ENCODE measurements at regions not wholly inside any gene's neighbourhood (a gene's known extent, or its start where the extent isn't known, plus 50 kb on each side); places are given as distances from the start of the nearest gene placed in this dataset.

DNA sequence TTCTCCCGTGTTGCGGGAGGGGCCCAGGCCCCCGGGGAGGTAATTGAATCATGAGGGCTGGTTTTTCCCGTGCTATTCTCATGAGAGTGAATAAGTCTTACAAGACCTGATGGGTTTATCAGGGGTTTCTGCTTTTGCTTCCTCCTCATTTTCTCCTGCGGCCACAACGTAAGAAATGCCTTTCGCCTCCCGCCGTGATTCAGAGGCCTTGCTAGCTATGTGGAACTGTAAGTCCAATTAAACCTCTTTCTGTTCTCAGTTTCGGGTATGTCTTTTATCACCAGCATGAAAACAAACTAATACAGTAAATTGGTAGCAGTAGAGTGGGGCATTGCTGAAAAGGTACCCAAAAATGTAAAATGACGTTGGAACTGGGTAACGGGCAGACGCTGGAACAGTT, 1035.1 kb downstream of the DTWD2 start:
- H3K36me3 ChIP-seq (ENCODE audit: control insufficient read depth in 3 of 3, insufficient read depth in 2 of 3, low read depth in 1 of 3, low read length in 3 of 3): no peaks in the 10 kb centered on the region
- no peak overlapping the region for H3K27ac ChIP-seq (ENCODE audit: low read depth in 1 of 3, low read length in 2 of 3)
- WGBS, 3 donors: 89 to 93% (median 90%) methylated on average over 13 of the region's 13 CpGs
- DNase-seq (no peak), FAIRE-seq (no peak)
- H3K4me1 ChIP-seq (ENCODE audit: control insufficient read depth in 3 of 3, insufficient read depth in 2 of 3, low read depth in 1 of 3, low read length in 2 of 3): no peaks in the 10 kb centered on the region
- no peaks in the 10 kb centered on the region for H3K9me3 ChIP-seq (ENCODE audit: control insufficient read depth in 2 of 2, insufficient read depth in 1 of 2, low read depth in 1 of 2, low read length in 1 of 2)
- H3K27me3 ChIP-seq (ENCODE audit: control insufficient read depth in 3 of 3, insufficient read depth in 3 of 3, low read length in 3 of 3): no peaks in the 10 kb centered on the region
- H3K4me3 ChIP-seq (ENCODE audit: low read depth in 1 of 3, low read length in 3 of 3): no peak overlapping the region

DNA sequence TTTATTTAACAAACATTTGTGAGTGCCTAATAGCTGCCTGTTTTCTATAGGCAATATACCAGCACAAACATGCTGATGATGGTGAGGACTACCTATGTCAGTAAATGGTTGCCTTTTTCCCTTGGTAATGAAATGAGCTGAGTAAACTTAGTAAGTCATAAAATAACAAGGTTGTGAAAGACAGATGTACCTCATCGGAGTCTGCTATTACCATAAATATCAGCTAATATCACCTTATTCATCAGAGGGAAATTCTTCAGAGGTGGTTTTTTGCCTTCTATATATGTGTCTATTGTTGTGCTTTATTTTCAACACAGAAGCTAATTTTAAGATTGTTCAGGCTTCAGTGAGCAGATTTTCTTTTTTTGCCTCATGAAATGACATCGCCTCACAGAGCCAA, 1040.5 kb downstream of the DTWD2 start:
- Histone ChIP-seq H3K27ac (ENCODE audit: low read depth in 1 of 3, low read length in 2 of 3) (no peak overlapping the region), H3K27me3 (ENCODE audit: control insufficient read depth in 3 of 3, insufficient read depth in 3 of 3, low read length in 3 of 3) (no peaks in the 10 kb centered on the region), H3K36me3 (ENCODE audit: control insufficient read depth in 3 of 3, insufficient read depth in 2 of 3, low read depth in 1 of 3, low read length in 3 of 3) (no peaks in the 10 kb centered on the region), H3K4me1 (ENCODE audit: control insufficient read depth in 3 of 3, insufficient read depth in 2 of 3, low read depth in 1 of 3, low read length in 2 of 3) (no peaks in the 10 kb centered on the region), H3K4me3 (ENCODE audit: low read depth in 1 of 3, low read length in 3 of 3) (no peak overlapping the region), H3K9me3 (ENCODE audit: control insufficient read depth in 2 of 2, insufficient read depth in 1 of 2, low read depth in 1 of 2, low read length in 1 of 2) (no peaks in the 10 kb centered on the region)
- 63 to 86% (median 72%) methylated on average over 2 of the region's 2 CpGs for WGBS, 3 donors
- FAIRE-seq (no peak), DNase-seq (no peak)

DNA sequence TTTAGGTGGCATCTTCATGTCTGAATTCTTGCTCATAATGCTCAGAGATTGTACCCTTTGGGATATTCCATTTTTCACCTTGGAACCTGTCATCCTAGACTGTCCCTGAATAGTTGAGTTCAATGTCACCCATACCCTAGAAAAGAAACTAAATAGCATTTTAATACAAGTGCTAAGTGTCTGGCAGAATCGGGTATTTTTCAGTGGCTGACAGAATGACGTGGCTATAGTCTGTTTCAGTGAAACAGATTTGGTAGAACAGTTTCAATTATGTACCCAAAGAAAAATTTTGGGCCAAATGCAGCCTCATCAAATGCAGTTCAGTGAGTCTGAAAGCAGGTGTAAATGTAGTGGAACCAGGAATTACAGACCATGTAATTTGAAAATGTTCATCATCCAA, 1041.2 kb downstream of the DTWD2 start:
- no peak for DNase-seq
- Histone ChIP-seq H3K27me3 (ENCODE audit: control insufficient read depth in 3 of 3, insufficient read depth in 3 of 3, low read length in 3 of 3) (no peaks in the 10 kb centered on the region), H3K4me3 (ENCODE audit: low read depth in 1 of 3, low read length in 3 of 3) (no peak overlapping the region), H3K9me3 (ENCODE audit: control insufficient read depth in 2 of 2, insufficient read depth in 1 of 2, low read depth in 1 of 2, low read length in 1 of 2) (no peaks in the 10 kb centered on the region), H3K4me1 (ENCODE audit: control insufficient read depth in 3 of 3, insufficient read depth in 2 of 3, low read depth in 1 of 3, low read length in 2 of 3) (no peaks in the 10 kb centered on the region), H3K36me3 (ENCODE audit: control insufficient read depth in 3 of 3, insufficient read depth in 2 of 3, low read depth in 1 of 3, low read length in 3 of 3) (no peaks in the 10 kb centered on the region), H3K27ac (ENCODE audit: low read depth in 1 of 3, low read length in 2 of 3) (no peak overlapping the region)
- 62 to 90% (median 80%) methylated on average over 2 of the region's 2 CpGs for WGBS, 3 donors
- no peak for FAIRE-seq

DNA sequence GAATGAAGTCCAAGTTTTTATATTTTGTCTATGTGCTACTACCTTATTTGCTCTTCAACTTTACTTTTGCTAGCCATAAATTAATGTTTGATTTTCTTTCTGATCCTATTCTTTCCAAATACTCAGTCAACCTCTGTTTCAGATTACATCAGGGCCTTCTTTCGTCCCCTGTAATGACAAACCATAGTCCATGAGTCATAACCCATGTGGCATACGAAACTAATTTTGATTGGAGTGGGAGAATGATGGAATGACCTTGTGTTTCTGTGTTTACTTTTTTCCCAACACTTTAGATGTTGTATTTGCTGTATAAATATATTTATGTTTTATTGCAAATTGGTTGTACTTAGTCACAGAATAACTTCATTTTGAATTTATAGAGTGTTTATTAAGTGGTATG, 1043.1 kb downstream of the DTWD2 start:
- 49 to 70% (median 51%) methylated on average over 2 of the region's 2 CpGs for WGBS, 3 donors
- H3K4me1 ChIP-seq (ENCODE audit: control insufficient read depth in 3 of 3, insufficient read depth in 2 of 3, low read depth in 1 of 3, low read length in 2 of 3): no peaks in the 10 kb centered on the region
- no peak overlapping the region for H3K4me3 ChIP-seq (ENCODE audit: low read depth in 1 of 3, low read length in 3 of 3)
- FAIRE-seq: no peak
- no peak for DNase-seq
- H3K27me3 ChIP-seq (ENCODE audit: control insufficient read depth in 3 of 3, insufficient read depth in 3 of 3, low read length in 3 of 3): no peaks in the 10 kb centered on the region
- peaks cover 0 to 9% of the 10 kb centered on the region in 2 donors for H3K9me3 ChIP-seq (ENCODE audit: control insufficient read depth in 2 of 2, insufficient read depth in 1 of 2, low read depth in 1 of 2, low read length in 1 of 2)
- no peaks in the 10 kb centered on the region for H3K36me3 ChIP-seq (ENCODE audit: control insufficient read depth in 3 of 3, insufficient read depth in 2 of 3, low read depth in 1 of 3, low read length in 3 of 3)
- H3K27ac ChIP-seq (ENCODE audit: low read depth in 1 of 3, low read length in 2 of 3): no peak overlapping the region

DNA sequence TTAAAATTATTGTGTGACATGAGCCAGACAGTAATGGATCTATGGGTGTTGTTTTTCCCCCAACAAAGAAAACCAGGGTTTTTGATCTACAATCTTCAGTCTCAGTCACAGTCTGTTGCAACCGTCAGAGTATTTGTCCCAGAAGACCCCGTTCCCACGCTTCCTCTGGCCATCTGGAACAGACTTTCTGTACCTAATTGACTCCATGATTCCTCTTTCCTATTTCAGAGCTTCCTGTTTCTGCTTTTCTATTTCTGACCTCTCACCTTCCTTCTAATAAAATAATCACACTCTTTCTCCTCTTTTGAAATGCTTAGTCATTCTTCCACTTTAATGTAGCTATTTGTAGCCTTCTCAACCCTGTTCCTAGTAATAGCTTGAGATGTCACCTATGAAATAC, 1044.8 kb downstream of the DTWD2 start:
- H3K36me3 ChIP-seq (ENCODE audit: control insufficient read depth in 3 of 3, insufficient read depth in 2 of 3, low read depth in 1 of 3, low read length in 3 of 3): no peaks in the 10 kb centered on the region
- H3K4me3 ChIP-seq (ENCODE audit: low read depth in 1 of 3, low read length in 3 of 3): no peak overlapping the region
- FAIRE-seq: no peak
- 48 to 69% (median 60%) methylated on average over 3 of the region's 3 CpGs for WGBS, 3 donors
- H3K27me3 ChIP-seq (ENCODE audit: control insufficient read depth in 3 of 3, insufficient read depth in 3 of 3, low read length in 3 of 3): no peaks in the 10 kb centered on the region
- no peak for DNase-seq
- H3K27ac ChIP-seq (ENCODE audit: low read depth in 1 of 3, low read length in 2 of 3): no peak overlapping the region
- H3K4me1 ChIP-seq (ENCODE audit: control insufficient read depth in 3 of 3, insufficient read depth in 2 of 3, low read depth in 1 of 3, low read length in 2 of 3): no peaks in the 10 kb centered on the region
- H3K9me3 ChIP-seq (ENCODE audit: control insufficient read depth in 2 of 2, insufficient read depth in 1 of 2, low read depth in 1 of 2, low read length in 1 of 2): peaks cover 0 to 9% of the 10 kb centered on the region in 2 donors

DNA sequence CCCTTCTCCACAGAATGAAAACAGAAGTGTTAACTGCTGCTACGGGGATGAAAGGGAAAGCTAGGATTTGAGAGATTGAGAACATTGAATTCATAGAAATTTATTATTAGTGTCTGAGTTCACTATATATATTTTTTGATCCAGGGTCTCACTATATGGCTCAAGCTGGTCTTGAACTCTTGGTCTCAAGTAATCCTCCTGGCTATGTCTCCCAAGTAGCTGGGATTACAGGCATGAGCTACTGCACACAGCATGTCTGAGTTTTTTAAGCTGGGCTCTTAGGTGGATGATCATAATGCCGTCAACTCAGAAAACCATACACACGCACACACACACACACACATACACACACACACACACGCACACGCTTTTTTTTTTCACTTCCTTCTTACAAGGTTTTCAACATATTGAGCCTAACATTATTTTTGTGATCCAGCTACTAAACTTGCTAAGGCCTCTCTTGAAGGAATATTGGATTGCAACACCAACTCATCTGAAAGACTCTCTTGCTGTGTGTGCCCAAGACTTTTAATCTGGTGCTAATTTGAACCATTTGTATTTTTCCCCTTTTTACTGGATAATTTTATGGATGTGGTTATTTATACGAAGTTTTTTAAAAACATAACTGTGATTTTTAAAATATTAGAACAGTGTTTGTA, 1045.4 kb downstream of the DTWD2 start:
- WGBS, 3 donors: 81 to 86% (median 82%) methylated on average over 6 of the region's 6 CpGs
- Histone ChIP-seq H3K27ac (ENCODE audit: low read depth in 1 of 3, low read length in 2 of 3) (no peak overlapping the region), H3K27me3 (ENCODE audit: control insufficient read depth in 3 of 3, insufficient read depth in 3 of 3, low read length in 3 of 3) (no peaks in the 10 kb centered on the region)

DNA sequence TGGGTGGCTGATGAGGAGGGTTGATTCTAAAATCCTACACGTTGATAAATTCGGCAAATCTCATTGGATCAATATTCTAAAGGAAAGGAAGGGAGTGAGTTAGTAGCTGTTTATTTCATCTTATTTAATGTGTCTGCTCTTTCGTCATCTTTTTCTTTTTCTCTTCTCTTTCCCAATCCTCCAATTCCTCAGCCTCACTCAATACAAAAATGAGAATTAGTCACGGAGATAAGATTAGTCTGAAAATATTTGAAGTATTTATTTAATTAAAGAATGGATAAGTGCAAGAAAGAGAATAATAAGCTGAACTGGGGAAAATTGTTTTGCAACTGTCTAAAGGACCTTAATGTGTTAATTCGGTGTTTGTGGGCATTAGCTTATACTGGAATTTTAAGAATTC, 1095.1 kb downstream of the DTWD2 start:
- FAIRE-seq: no peak
- DNase-seq: no peak
- 79 to 82% (median 82%) methylated on average over 5 of the region's 5 CpGs for WGBS, 3 donors

More for the DNA sequence above, 1045.4 kb downstream of the DTWD2 start:
- no peaks in the 10 kb centered on the region for H3K4me1 ChIP-seq (ENCODE audit: control insufficient read depth in 3 of 3, insufficient read depth in 2 of 3, low read depth in 1 of 3, low read length in 2 of 3)
- FAIRE-seq (no peak), DNase-seq (no peak)
- peaks cover 0 to 9% of the 10 kb centered on the region in 2 donors for H3K9me3 ChIP-seq (ENCODE audit: control insufficient read depth in 2 of 2, insufficient read depth in 1 of 2, low read depth in 1 of 2, low read length in 1 of 2)
- no peaks in the 10 kb centered on the region for H3K36me3 ChIP-seq (ENCODE audit: control insufficient read depth in 3 of 3, insufficient read depth in 2 of 3, low read depth in 1 of 3, low read length in 3 of 3)
- no peak overlapping the region for H3K4me3 ChIP-seq (ENCODE audit: low read depth in 1 of 3, low read length in 3 of 3)

DNA sequence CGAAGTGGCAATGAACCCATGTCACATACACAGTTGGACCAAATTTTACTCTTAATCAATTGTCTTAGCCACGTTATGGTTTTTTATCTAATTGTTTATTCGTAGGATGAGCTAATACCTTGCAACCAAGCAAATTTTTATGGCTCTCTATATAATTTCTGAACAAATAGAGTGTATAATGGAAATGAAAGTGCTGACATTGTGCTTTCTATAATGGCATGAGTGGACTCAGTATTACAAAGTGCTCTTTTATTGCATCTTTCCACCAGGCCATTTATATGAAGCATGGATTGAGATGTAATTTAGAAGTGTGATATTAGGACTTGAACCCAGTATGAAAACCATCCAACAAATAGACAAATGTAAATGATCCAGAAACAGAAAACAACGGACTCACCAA, 1096.0 kb downstream of the DTWD2 start:
- no peak for FAIRE-seq
- Histone ChIP-seq H3K4me1 (ENCODE audit: control insufficient read depth in 3 of 3, insufficient read depth in 2 of 3, low read depth in 1 of 3, low read length in 2 of 3) (no peaks in the 10 kb centered on the region), H3K4me3 (ENCODE audit: low read depth in 1 of 3, low read length in 3 of 3) (no peak overlapping the region), H3K9me3 (ENCODE audit: control insufficient read depth in 2 of 2, insufficient read depth in 1 of 2, low read depth in 1 of 2, low read length in 1 of 2) (no peaks in the 10 kb centered on the region), H3K36me3 (ENCODE audit: control insufficient read depth in 3 of 3, insufficient read depth in 2 of 3, low read depth in 1 of 3, low read length in 3 of 3) (no peaks in the 10 kb centered on the region), H3K27ac (ENCODE audit: low read depth in 1 of 3, low read length in 2 of 3) (no peak overlapping the region), H3K27me3 (ENCODE audit: control insufficient read depth in 3 of 3, insufficient read depth in 3 of 3, low read length in 3 of 3) (no peaks in the 10 kb centered on the region)
- DNase-seq: no peak
- WGBS, 3 donors: 73 to 83% (median 74%) methylated on average over 4 of the region's 4 CpGs

More for the DNA sequence above, 1095.1 kb downstream of the DTWD2 start:
- H3K9me3 ChIP-seq (ENCODE audit: control insufficient read depth in 2 of 2, insufficient read depth in 1 of 2, low read depth in 1 of 2, low read length in 1 of 2): no peaks in the 10 kb centered on the region
- H3K4me1 ChIP-seq (ENCODE audit: control insufficient read depth in 3 of 3, insufficient read depth in 2 of 3, low read depth in 1 of 3, low read length in 2 of 3): no peaks in the 10 kb centered on the region
- H3K4me3 ChIP-seq (ENCODE audit: low read depth in 1 of 3, low read length in 3 of 3): no peak overlapping the region
- no peak overlapping the region for H3K27ac ChIP-seq (ENCODE audit: low read depth in 1 of 3, low read length in 2 of 3)
- H3K36me3 ChIP-seq (ENCODE audit: control insufficient read depth in 3 of 3, insufficient read depth in 2 of 3, low read depth in 1 of 3, low read length in 3 of 3): no peaks in the 10 kb centered on the region
- no peaks in the 10 kb centered on the region for H3K27me3 ChIP-seq (ENCODE audit: control insufficient read depth in 3 of 3, insufficient read depth in 3 of 3, low read length in 3 of 3)

DNA sequence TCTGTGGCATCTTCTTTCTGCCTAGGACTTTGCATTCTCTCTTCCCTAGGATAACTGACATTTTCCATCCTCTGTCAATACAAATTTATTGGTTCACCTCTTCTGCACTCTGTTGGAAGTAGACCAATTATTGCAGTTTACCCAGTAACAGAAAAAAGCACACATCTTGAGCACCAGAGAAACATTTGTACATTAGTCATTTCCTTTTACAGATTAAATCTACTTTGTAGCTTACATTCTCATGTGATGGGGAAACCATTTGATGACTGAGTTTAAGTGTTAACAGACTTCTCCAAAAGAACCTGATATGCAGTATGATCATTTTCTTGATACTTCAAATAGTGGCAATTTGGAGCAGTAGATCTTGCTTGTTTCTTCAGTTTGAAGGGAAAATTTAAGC, 1098.8 kb downstream of the DTWD2 start:
- Histone ChIP-seq H3K36me3 (ENCODE audit: control insufficient read depth in 3 of 3, insufficient read depth in 2 of 3, low read depth in 1 of 3, low read length in 3 of 3) (no peaks in the 10 kb centered on the region), H3K27ac (ENCODE audit: low read depth in 1 of 3, low read length in 2 of 3) (no peak overlapping the region), H3K4me1 (ENCODE audit: control insufficient read depth in 3 of 3, insufficient read depth in 2 of 3, low read depth in 1 of 3, low read length in 2 of 3) (no peaks in the 10 kb centered on the region), H3K27me3 (ENCODE audit: control insufficient read depth in 3 of 3, insufficient read depth in 3 of 3, low read length in 3 of 3) (no peaks in the 10 kb centered on the region), H3K9me3 (ENCODE audit: control insufficient read depth in 2 of 2, insufficient read depth in 1 of 2, low read depth in 1 of 2, low read length in 1 of 2) (no peaks in the 10 kb centered on the region), H3K4me3 (ENCODE audit: low read depth in 1 of 3, low read length in 3 of 3) (no peak overlapping the region)
- DNase-seq (no peak), FAIRE-seq (no peak)
